B cell (primary cell): ENCODE measurements at regions not wholly inside any gene's neighbourhood (a gene's known extent, or its start where the extent isn't known, plus 50 kb on each side); places are given as distances from the start of the nearest gene placed in this dataset.

Experiments
- CTCF ChIP-seq: fragments of 200-600 bp; IDR thresholded peaks from one replicate; pipeline ENCODE4 v1.8.0; 2022; ENCODE audit warnings: antibody characterized with exemption, mild to moderate bottlenecking
- EZH2 ChIP-seq: IDR thresholded peaks from 2 replicates; pipeline ENCODE4 v1.6.1; 2012; ENCODE audit warnings: borderline replicate concordance, low read depth, mild to moderate bottlenecking, moderate library complexity, low read length; ENCODE audit not compliant: insufficient read depth, poor library complexity, severe bottlenecking

GRCh38 chr19:28456708-28457320 is 756.1 kb downstream of the UQCRFS1 start:
- TF ChIP-seq CTCF = no peak
- no peak for TF ChIP-seq EZH2
